ENCODE measurements at regions not wholly inside any gene's neighbourhood (a gene's known extent, or its start where the extent isn't known, plus 50 kb on each side); places are given as distances from the start of the nearest gene placed in this dataset.
"Not testable (repeated sequence)": the region's sequence is repeated elsewhere in the genome, so short reads cannot be mapped to it uniquely, and the experiment has no call there.

DNA sequence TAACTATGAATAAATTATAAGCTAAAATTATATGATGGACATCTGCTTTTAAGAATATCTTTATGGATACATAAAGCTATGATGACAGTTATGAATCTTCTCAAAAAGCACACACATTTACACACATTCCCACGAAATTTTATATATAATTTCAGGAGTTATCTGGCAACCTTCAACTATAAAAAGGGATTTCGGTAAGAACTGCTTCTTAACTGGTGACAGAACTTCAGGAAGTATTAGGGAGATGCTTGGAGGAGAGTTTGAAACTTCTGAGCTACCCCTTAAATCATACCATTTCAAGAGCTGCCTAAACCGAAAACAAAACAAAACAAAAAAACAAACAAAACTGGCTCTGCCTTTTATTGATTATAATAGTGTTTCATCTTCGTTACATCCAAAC, 399.4 kb downstream of the ZEB2 start:
- ChIA-PET POLR2A (no interaction called here), CTCF (no interaction called here)
- no peak overlapping the region for H3K27ac ChIP-seq (ENCODE audit: low read depth, low read length)
- TF ChIP-seq, protein P1, sequence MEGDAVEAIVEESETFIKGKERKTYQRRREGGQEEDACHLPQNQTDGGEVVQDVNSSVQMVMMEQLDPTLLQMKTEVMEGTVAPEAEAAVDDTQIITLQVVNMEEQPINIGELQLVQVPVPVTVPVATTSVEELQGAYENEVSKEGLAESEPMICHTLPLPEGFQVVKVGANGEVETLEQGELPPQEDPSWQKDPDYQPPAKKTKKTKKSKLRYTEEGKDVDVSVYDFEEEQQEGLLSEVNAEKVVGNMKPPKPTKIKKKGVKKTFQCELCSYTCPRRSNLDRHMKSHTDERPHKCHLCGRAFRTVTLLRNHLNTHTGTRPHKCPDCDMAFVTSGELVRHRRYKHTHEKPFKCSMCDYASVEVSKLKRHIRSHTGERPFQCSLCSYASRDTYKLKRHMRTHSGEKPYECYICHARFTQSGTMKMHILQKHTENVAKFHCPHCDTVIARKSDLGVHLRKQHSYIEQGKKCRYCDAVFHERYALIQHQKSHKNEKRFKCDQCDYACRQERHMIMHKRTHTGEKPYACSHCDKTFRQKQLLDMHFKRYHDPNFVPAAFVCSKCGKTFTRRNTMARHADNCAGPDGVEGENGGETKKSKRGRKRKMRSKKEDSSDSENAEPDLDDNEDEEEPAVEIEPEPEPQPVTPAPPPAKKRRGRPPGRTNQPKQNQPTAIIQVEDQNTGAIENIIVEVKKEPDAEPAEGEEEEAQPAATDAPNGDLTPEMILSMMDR (IDR thresholded peaks at IDR 0.05; ENCODE audit: low read depth, low read length): no peak
- H3K27me3 ChIP-seq (ENCODE audit: control insufficient read depth, insufficient read depth, low read length): no peaks in the 10 kb centered on the region
- H3K4me3 ChIP-seq (ENCODE audit: low read depth, low read length): no peak overlapping the region
- no peak for DNase-seq (ENCODE audit: low read depth, low spot score)
- no peaks in the 10 kb centered on the region for H3K9me3 ChIP-seq (ENCODE audit: control insufficient read depth, insufficient read depth, low read length)

DNA sequence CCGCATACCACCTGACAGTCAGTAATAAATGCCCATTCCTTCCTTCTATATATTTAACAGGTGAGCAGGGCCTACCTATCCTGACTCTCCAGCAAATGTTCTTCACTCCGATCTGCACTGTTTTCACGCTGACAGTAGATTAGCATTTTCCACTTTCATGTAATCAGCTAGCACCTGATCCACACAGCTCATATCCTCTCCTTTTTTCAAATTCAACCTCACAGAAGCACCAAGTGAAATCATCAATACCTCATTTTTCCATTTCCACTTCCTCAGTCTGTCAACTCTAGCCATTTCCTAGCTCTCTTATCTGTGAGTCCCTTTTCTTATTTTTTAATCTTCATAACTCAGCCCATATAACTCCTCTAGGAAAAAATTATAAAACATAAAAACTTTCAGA, 402.8 kb downstream of the ZEB2 start:
- ChIA-PET CTCF (interaction anchor here (1.1 kb wide), 1 partner anchor 17 kb away, joined by 3 read pairs; no protein-coding TSS in a partner anchor), POLR2A (no interaction called here)
- DNase-seq (ENCODE audit: low read depth, low spot score): no peak
- no peaks in the 10 kb centered on the region for H3K9me3 ChIP-seq (ENCODE audit: control insufficient read depth, insufficient read depth, low read length)
- no peak overlapping the region for H3K27ac ChIP-seq (ENCODE audit: low read depth, low read length)
- TF ChIP-seq, protein P1 (IDR thresholded peaks at IDR 0.05; ENCODE audit: low read depth, low read length): no peak
- no peak overlapping the region for H3K4me3 ChIP-seq (ENCODE audit: low read depth, low read length)
- H3K27me3 ChIP-seq (ENCODE audit: control insufficient read depth, insufficient read depth, low read length): no peaks in the 10 kb centered on the region

GRCh38 chr2:144115739-144116291, 404.1 kb downstream of the ZEB2 start:
- H3K27ac ChIP-seq (ENCODE audit: low read depth, low read length): no peak overlapping the region
- CTCF ChIA-PET: no interaction called here
- no peaks in the 10 kb centered on the region for H3K27me3 ChIP-seq (ENCODE audit: control insufficient read depth, insufficient read depth, low read length)
- no peak overlapping the region for H3K4me3 ChIP-seq (ENCODE audit: low read depth, low read length)
- H3K9me3 ChIP-seq (ENCODE audit: control insufficient read depth, insufficient read depth, low read length): no peaks in the 10 kb centered on the region
- no peak for DNase-seq (ENCODE audit: low read depth, low spot score)
- TF ChIP-seq, protein P1 (IDR thresholded peaks at IDR 0.05; ENCODE audit: low read depth, low read length): no peak
- POLR2A ChIA-PET: no interaction called here

DNA sequence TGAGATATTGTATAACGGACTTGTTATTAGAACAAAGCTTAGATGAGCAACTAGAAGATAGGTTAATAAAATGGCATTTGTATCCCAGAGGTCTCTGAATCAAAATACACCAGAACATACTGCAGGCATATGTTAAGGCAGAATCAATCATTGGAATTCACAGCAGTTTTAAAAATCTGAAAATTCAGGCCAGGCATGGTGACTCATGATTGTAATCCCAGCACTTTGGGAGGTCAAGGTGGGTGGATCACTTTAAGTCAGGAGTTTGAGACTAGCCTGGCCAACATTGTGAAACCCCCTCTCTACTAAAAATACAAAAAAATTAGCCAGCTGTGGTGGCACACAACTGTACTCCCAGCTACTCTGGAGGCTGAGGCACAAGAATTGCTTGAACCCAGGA, 405.2 kb downstream of the ZEB2 start:
- no peak overlapping the region for H3K27ac ChIP-seq (ENCODE audit: low read depth, low read length)
- POLR2A ChIA-PET: no interaction called here
- TF ChIP-seq, protein P1 (IDR thresholded peaks at IDR 0.05; ENCODE audit: low read depth, low read length): no peak
- no peaks in the 10 kb centered on the region for H3K27me3 ChIP-seq (ENCODE audit: control insufficient read depth, insufficient read depth, low read length)
- H3K9me3 ChIP-seq (ENCODE audit: control insufficient read depth, insufficient read depth, low read length): no peaks in the 10 kb centered on the region
- H3K4me3 ChIP-seq (ENCODE audit: low read depth, low read length): no peak overlapping the region
- CTCF ChIA-PET: interaction anchor here (1.1 kb wide), 1 partner anchor 15 kb away, joined by 3 read pairs; no protein-coding TSS in a partner anchor
- no peak for DNase-seq (ENCODE audit: low read depth, low spot score)

GRCh38 chr2:144111437-144111836, 408.5 kb downstream of the ZEB2 start:
- no peak for DNase-seq (ENCODE audit: low read depth, low spot score)
- Histone ChIP-seq H3K27ac (ENCODE audit: low read depth, low read length) (no peak overlapping the region), H3K4me3 (ENCODE audit: low read depth, low read length) (no peak overlapping the region), H3K27me3 (ENCODE audit: control insufficient read depth, insufficient read depth, low read length) (no peaks in the 10 kb centered on the region), H3K9me3 (ENCODE audit: control insufficient read depth, insufficient read depth, low read length) (no peaks in the 10 kb centered on the region)
- TF ChIP-seq, protein P1 (IDR thresholded peaks at IDR 0.05; ENCODE audit: low read depth, low read length): no peak
- ChIA-PET CTCF (interaction anchor here (2.7 kb wide), 1 partner anchor 12 kb away, joined by 10 read pairs; no protein-coding TSS in a partner anchor), POLR2A (no interaction called here)

DNA sequence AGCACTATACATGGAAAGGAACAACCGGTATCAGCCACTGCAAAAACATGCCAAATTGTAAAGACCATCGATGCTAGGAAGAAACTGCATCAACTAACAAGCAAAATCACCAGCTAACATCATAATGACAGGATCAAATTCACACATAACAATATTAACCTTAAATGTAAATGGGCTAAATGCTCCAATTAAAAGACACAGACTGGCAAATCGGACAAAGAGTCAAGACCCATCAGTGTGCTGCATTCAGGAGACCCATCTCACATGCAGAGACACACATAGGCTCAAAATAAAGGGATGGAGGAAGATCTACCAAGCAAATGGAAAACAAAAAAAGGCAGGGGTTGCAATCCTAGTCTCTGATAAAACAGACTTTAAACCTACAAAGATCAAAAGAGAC, 413.8 kb downstream of the ZEB2 start:
- CTCF ChIA-PET; H3K27ac ChIP-seq (ENCODE audit: low read depth, low read length); H3K4me3 ChIP-seq (ENCODE audit: low read depth, low read length); DNase-seq (ENCODE audit: low read depth, low spot score); H3K27me3 ChIP-seq (ENCODE audit: control insufficient read depth, insufficient read depth, low read length); POLR2A ChIA-PET; H3K9me3 ChIP-seq (ENCODE audit: control insufficient read depth, insufficient read depth, low read length): not testable (repeated sequence)
